ENCODE measurements at regions not wholly inside any gene's neighbourhood (a gene's known extent, or its start where the extent isn't known, plus 50 kb on each side); places are given as distances from the start of the nearest gene placed in this dataset.
"Not testable (repeated sequence)": the region's sequence is repeated elsewhere in the genome, so short reads cannot be mapped to it uniquely, and the experiment has no call there.

GRCh38 chr13:55120631-55121030 is 2020.1 kb upstream of the PRR20A start:
- H3K9me3 ChIP-seq (ENCODE audit: low read depth) = no peaks in the 10 kb centered on the region
- no peaks in the 10 kb centered on the region for H3K9me2 ChIP-seq (replicated peaks; ENCODE audit: insufficient read depth)
- TF ChIP-seq CTCF (IDR thresholded peaks at IDR 0.05; ENCODE audit: poor library complexity) (no peak), EZH2phosphoT487 (IDR thresholded peaks at IDR 0.05; ENCODE audit: low read depth, severe bottlenecking, unreplicated experiment) (no peak), EZH2 (IDR thresholded peaks at IDR 0.05; ENCODE audit: borderline replicate concordance) (no peak)
- H3K4me1 ChIP-seq (ENCODE audit: insufficient read depth) = no peaks in the 10 kb centered on the region
- no peaks in the 10 kb centered on the region for H3K27me3 ChIP-seq
- no peak overlapping the region for H3K4me3 ChIP-seq
- no peak overlapping the region for H3K27ac ChIP-seq
- no peak for DNase-seq (ENCODE audit: low spot score)
- H3K4me2 ChIP-seq = no peak overlapping the region
- no peaks in the 10 kb centered on the region for H3K79me2 ChIP-seq
- no peak overlapping the region for H2AFZ ChIP-seq
- H3K36me3 ChIP-seq (replicated peaks; ENCODE audit: insufficient read depth, low read depth) = no peaks in the 10 kb centered on the region
- H4K20me1 ChIP-seq (ENCODE audit: insufficient read depth, poor library complexity, severe bottlenecking) = no peaks in the 10 kb centered on the region

DNA sequence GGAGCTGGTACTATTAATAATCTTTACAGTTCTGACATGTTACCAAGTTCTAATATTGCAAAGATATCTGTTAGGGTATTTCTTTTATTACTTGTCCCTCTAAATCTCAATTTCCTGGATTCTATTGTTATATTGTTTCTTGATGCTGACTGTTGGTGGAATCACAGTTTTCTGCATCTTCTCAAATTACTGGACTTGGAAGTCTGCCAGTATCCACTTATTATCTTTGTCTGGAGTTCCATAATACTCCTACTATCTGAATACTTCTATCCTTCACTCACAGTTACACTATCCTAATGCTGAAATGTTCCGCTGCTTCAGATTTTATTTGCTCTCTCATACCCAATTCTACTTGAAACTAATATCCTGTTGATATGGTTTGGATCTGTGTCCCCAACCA is 1985.7 kb upstream of the PRR20A start:
- Histone ChIP-seq H4K20me1 (ENCODE audit: insufficient read depth, poor library complexity, severe bottlenecking) (no peaks in the 10 kb centered on the region), H3K36me3 (replicated peaks; ENCODE audit: insufficient read depth, low read depth) (no peaks in the 10 kb centered on the region), H3K4me3 (no peak overlapping the region), H3K79me2 (no peaks in the 10 kb centered on the region), H3K4me2 (no peak overlapping the region), H3K27me3 (no peaks in the 10 kb centered on the region), H3K27ac (no peak overlapping the region), H3K4me1 (ENCODE audit: insufficient read depth) (no peaks in the 10 kb centered on the region), H2AFZ (no peak overlapping the region), H3K9me2 (replicated peaks; ENCODE audit: insufficient read depth) (no peaks in the 10 kb centered on the region), H3K9me3 (ENCODE audit: low read depth) (no peaks in the 10 kb centered on the region)
- DNase-seq (ENCODE audit: low spot score) = no peak
- TF ChIP-seq CTCF (IDR thresholded peaks at IDR 0.05; ENCODE audit: poor library complexity) = no peak
- no peak for TF ChIP-seq EZH2phosphoT487 (IDR thresholded peaks at IDR 0.05; ENCODE audit: low read depth, severe bottlenecking, unreplicated experiment)
- no peak for TF ChIP-seq EZH2 (IDR thresholded peaks at IDR 0.05; ENCODE audit: borderline replicate concordance)
- 78% methylated on average over 1 of the region's 1 CpG for WGBS (ENCODE audit: low lambda C conversion rate, missing lambda C conversion rate)

DNA sequence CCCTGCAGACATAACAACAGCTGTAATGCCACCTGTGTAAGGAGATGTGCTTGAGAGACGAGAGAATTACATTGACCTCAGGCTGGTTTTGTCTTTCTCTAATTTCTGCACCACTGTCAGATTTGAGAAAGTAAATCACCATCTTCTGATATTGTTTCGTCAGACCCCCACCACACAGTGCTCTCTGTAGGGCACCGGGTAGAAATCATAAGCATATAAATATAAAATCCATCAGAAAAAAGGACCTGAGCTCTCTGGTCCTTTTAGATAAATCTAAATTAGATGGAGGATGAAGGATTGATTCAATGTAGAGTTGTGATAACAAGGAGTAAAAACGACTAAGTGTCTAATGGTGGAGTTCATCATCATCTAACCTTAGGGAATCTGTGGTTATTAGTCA is 1981.0 kb upstream of the PRR20A start:
- no peak for TF ChIP-seq EZH2 (IDR thresholded peaks at IDR 0.05; ENCODE audit: borderline replicate concordance)
- TF ChIP-seq CTCF (IDR thresholded peaks at IDR 0.05; ENCODE audit: poor library complexity) = no peak
- no peak for TF ChIP-seq EZH2phosphoT487 (IDR thresholded peaks at IDR 0.05; ENCODE audit: low read depth, severe bottlenecking, unreplicated experiment)
- Histone ChIP-seq H3K4me2 (no peak overlapping the region), H3K4me3 (no peak overlapping the region), H3K36me3 (replicated peaks; ENCODE audit: insufficient read depth, low read depth) (no peaks in the 10 kb centered on the region), H3K9me2 (replicated peaks; ENCODE audit: insufficient read depth) (no peaks in the 10 kb centered on the region), H3K9me3 (ENCODE audit: low read depth) (no peaks in the 10 kb centered on the region), H2AFZ (no peak overlapping the region), H3K27me3 (no peaks in the 10 kb centered on the region), H3K79me2 (no peaks in the 10 kb centered on the region), H3K4me1 (ENCODE audit: insufficient read depth) (no peaks in the 10 kb centered on the region), H4K20me1 (ENCODE audit: insufficient read depth, poor library complexity, severe bottlenecking) (no peaks in the 10 kb centered on the region), H3K27ac (no peak overlapping the region)
- DNase-seq (ENCODE audit: low spot score) = no peak
- 83% methylated on average over 4 of the region's 4 CpGs for WGBS (ENCODE audit: low lambda C conversion rate, missing lambda C conversion rate)

DNA sequence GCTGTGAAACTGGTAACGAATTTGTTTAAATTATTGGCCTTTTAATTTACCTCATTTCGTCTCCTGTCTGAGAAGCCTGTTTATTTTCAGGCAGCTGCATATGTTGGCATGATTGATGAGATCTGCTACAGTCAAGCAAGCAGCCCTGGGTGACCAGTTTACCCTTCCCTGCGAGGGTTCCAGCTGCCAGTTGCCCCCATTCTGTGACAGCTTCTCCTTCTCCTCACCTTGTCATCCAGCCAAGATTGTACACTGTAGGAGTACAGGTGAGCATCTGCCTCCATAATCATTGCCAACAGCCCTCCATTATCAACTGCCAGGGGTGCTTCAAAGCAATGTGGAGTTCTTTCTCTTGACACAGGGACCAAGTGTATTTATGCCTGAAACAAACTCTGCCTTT is 1979.9 kb upstream of the PRR20A start:
- H3K36me3 ChIP-seq (replicated peaks; ENCODE audit: insufficient read depth, low read depth) = no peaks in the 10 kb centered on the region
- H4K20me1 ChIP-seq (ENCODE audit: insufficient read depth, poor library complexity, severe bottlenecking) = no peaks in the 10 kb centered on the region
- TF ChIP-seq EZH2 (IDR thresholded peaks at IDR 0.05; ENCODE audit: borderline replicate concordance) (no peak), CTCF (IDR thresholded peaks at IDR 0.05; ENCODE audit: poor library complexity) (no peak), EZH2phosphoT487 (IDR thresholded peaks at IDR 0.05; ENCODE audit: low read depth, severe bottlenecking, unreplicated experiment) (no peak)
- no peaks in the 10 kb centered on the region for H3K79me2 ChIP-seq
- no peaks in the 10 kb centered on the region for H3K9me3 ChIP-seq (ENCODE audit: low read depth)
- H3K4me2 ChIP-seq = no peak overlapping the region
- no peaks in the 10 kb centered on the region for H3K27me3 ChIP-seq
- H2AFZ ChIP-seq = no peak overlapping the region
- no peak overlapping the region for H3K4me3 ChIP-seq
- 63% methylated on average over 3 of the region's 3 CpGs for WGBS (ENCODE audit: low lambda C conversion rate, missing lambda C conversion rate)
- DNase-seq (ENCODE audit: low spot score) = no peak
- no peak overlapping the region for H3K27ac ChIP-seq
- H3K9me2 ChIP-seq (replicated peaks; ENCODE audit: insufficient read depth) = no peaks in the 10 kb centered on the region
- H3K4me1 ChIP-seq (ENCODE audit: insufficient read depth) = no peaks in the 10 kb centered on the region

DNA sequence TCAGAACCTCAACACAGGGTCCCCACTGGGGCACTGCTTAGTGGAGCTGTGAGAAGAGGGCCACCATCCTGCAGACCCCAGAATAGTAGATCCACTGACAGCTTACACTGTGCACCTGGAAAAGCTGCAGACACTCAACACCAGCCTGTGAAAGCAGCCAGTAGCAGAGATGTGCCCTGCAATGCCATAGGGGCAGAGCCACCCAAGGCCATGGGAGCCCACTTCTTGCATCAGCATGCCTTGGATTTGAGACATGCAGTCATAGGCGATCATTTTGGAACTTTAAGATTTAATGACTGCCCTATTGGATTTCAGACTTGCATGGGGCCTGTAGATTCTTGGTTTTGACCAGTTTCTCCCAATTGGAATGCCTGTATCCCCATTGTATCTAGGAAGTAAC is 1962.1 kb upstream of the PRR20A start:
- H2AFZ ChIP-seq; H3K9me3 ChIP-seq (ENCODE audit: low read depth); H3K9me2 ChIP-seq (replicated peaks; ENCODE audit: insufficient read depth); H3K79me2 ChIP-seq; H3K27me3 ChIP-seq; H3K4me3 ChIP-seq; H3K4me2 ChIP-seq; H4K20me1 ChIP-seq (ENCODE audit: insufficient read depth, poor library complexity, severe bottlenecking); DNase-seq (ENCODE audit: low spot score); H3K27ac ChIP-seq; H3K4me1 ChIP-seq (ENCODE audit: insufficient read depth); H3K36me3 ChIP-seq (replicated peaks; ENCODE audit: insufficient read depth, low read depth): not testable (repeated sequence)
- 96% methylated on average over 1 of the region's 1 CpG for WGBS (ENCODE audit: low lambda C conversion rate, missing lambda C conversion rate)

Measured in hepatocyte (in vitro differentiated cells).